Type B pancreatic cell (in vitro differentiated cells): ENCODE measurements at regions not wholly inside any gene's neighbourhood (a gene's known extent, or its start where the extent isn't known, plus 50 kb on each side); places are given as distances from the start of the nearest gene placed in this dataset.

Source experiments
- DNase-seq: peaks from one replicate; pipeline ENCODE4 v3.0.0; 2021; ENCODE audit warnings: mixed read lengths; ENCODE audit not compliant: unreplicated experiment; ENCODE audit errors: extremely low spot score
- H3K27ac Mint-ChIP-seq: 2 replicates; pipeline ENCODE4 v1.8.0; 2021; ENCODE audit warnings: mild to moderate bottlenecking, mixed read lengths
- H3K27me3 Mint-ChIP-seq: 2 replicates; pipeline ENCODE4 v1.8.0; 2021; ENCODE audit warnings: mixed read lengths
- H3K36me3 Mint-ChIP-seq: 2 replicates; pipeline ENCODE4 v1.8.0; 2021; ENCODE audit warnings: mixed read lengths
- H3K4me1 Mint-ChIP-seq: one replicate; pipeline ENCODE4 v1.8.0; 2021; ENCODE audit warnings: mixed read lengths; ENCODE audit not compliant: unreplicated experiment
- H3K4me3 Mint-ChIP-seq: 2 replicates; pipeline ENCODE4 v1.8.0; 2021; ENCODE audit warnings: mild to moderate bottlenecking, mixed read lengths
- H3K9me3 Mint-ChIP-seq: 2 replicates; pipeline ENCODE4 v1.8.0; 2021; ENCODE audit warnings: mixed read lengths
- CTCF ChIP-seq: fragments of 200-600 bp; sonication (generic); conservative IDR thresholded peaks from 2 replicates; pipeline ENCODE4 v1.5.0; 2021; ENCODE audit warnings: antibody characterized with exemption, mild to moderate bottlenecking

- DNase-seq = no peak
- Mint-ChIP-seq H3K27me3 (no peaks in the 10 kb centered on the region), H3K9me3 (no peaks in the 10 kb centered on the region), H3K36me3 (no peaks in the 10 kb centered on the region), H3K27ac (no peak overlapping the region), H3K4me1 (peaks cover 22% of the 10 kb centered on the region), H3K4me3 (no peak overlapping the region)
- TF ChIP-seq CTCF = no peak
Measured at GRCh38 chr1:201692555-201693394, 136.2 kb upstream of the IPO9 start.

GRCh38 chr1:201693890-201694607 lies 134.9 kb upstream of the IPO9 start:
- TF ChIP-seq CTCF = no peak
- Mint-ChIP-seq H3K9me3 (no peaks in the 10 kb centered on the region), H3K27me3 (no peaks in the 10 kb centered on the region), H3K4me1 (peaks cover 11% of the 10 kb centered on the region), H3K27ac (no peak overlapping the region), H3K4me3 (no peak overlapping the region), H3K36me3 (no peaks in the 10 kb centered on the region)
- no peak for DNase-seq

- H3K27ac Mint-ChIP-seq = peak overlapping the region; percentile 64
- H3K4me3 Mint-ChIP-seq = no peak overlapping the region
- H3K4me1 Mint-ChIP-seq = peaks cover 9% of the 10 kb centered on the region
- no peaks in the 10 kb centered on the region for H3K9me3 Mint-ChIP-seq
- no peaks in the 10 kb centered on the region for H3K27me3 Mint-ChIP-seq
- DNase-seq = no peak
- H3K36me3 Mint-ChIP-seq = no peaks in the 10 kb centered on the region
- TF ChIP-seq CTCF = no peak
Measured at GRCh38 chr1:201694608-201695335, 134.2 kb upstream of the IPO9 start.

GRCh38 chr1:201695607-201696006 lies 133.3 kb upstream of the IPO9 start:
- Mint-ChIP-seq H3K36me3 (no peaks in the 10 kb centered on the region), H3K27me3 (no peaks in the 10 kb centered on the region), H3K27ac (no peak overlapping the region), H3K4me1 (peaks cover 9% of the 10 kb centered on the region), H3K4me3 (no peak overlapping the region), H3K9me3 (no peaks in the 10 kb centered on the region)
- TF ChIP-seq CTCF = no peak
- DNase-seq = no peak

GRCh38 chr1:201696217-201696761 lies 132.7 kb upstream of the IPO9 start:
- H3K27me3 Mint-ChIP-seq = no peaks in the 10 kb centered on the region
- no peaks in the 10 kb centered on the region for H3K36me3 Mint-ChIP-seq
- DNase-seq = no peak
- H3K4me3 Mint-ChIP-seq = no peak overlapping the region
- no peaks in the 10 kb centered on the region for H3K9me3 Mint-ChIP-seq
- TF ChIP-seq CTCF = no peak
- peak overlapping the region; percentile 40 for H3K27ac Mint-ChIP-seq
- peaks cover 9% of the 10 kb centered on the region for H3K4me1 Mint-ChIP-seq
